ENCODE measurements at regions not wholly inside any gene's neighbourhood (a gene's known extent, or its start where the extent isn't known, plus 50 kb on each side); places are given as distances from the start of the nearest gene placed in this dataset.
"Not testable (repeated sequence)": the region's sequence is repeated elsewhere in the genome, so short reads cannot be mapped to it uniquely, and the experiment has no call there.

- DNase-seq: not testable (repeated sequence)
Observed at GRCh38 chr7:142636107-142636506, 113.2 kb upstream of the PRSS1 start.

DNA sequence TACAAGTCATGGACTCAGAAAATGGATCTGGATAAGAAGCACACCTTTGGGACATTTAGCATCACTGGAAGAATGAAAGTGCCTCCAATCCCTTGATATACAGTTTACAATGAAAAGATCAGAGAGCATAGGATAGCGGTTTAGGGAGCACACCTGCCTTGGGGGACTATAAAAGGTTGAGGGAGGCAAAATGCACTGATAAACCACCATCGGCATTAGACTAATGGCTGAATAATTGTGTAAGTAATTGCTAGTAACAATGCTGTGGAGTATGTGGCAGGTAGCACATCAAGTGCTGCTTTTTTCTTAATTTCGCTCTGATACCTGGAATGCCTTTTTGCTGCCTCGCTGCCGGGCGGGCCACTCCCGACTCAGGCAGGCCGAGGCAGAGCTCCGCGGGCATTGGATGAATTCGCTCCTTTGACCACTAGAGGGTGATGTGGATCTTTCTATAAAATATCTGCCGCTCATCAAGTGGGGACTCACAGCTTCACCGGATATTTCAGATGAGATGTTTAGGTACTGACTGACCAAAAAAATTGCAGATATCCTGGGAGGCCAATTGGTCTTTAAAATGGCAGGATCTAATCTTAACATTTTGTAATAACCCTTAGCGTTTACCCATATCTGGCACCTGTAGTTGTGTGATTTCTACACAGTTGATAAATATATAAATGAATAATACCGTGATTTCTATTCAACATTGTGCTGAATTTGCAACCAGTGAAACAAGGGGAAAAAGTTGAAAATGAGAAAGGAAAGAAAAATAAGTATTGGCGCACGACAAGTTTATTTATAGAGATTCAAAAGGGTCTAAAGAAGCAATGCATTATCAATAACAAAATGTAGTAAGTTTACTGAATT, 116.8 kb upstream of the PRSS1 start:
- peak; percentile 54 for DNase-seq

- DNase-seq: no peak
Observed at GRCh38 chr7:142629588-142630260, 119.5 kb upstream of the PRSS1 start.

- no peak for DNase-seq
Observed at GRCh38 chr7:142628945-142629344, 120.3 kb upstream of the PRSS1 start.

DNA sequence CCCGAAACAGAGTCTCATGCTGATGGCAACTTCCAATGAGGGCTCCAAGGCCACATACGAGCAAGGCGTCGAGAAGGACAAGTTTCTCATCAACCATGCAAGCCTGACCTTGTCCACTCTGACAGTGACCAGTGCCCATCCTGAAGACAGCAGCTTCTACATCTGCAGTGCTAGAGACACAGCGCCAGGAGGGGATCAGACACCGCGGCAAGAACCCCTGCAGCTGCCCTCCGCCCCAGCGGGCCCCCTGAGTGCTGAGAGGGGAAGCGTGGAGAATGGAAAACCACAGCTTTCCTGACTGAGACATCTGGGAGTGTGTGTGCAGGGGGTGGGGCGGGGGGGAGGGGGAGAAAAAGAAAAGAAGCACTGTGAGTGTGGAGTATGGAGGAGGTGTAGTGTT, 122.0 kb upstream of the PRSS1 start:
- DNase-seq: not testable (repeated sequence)

DNA sequence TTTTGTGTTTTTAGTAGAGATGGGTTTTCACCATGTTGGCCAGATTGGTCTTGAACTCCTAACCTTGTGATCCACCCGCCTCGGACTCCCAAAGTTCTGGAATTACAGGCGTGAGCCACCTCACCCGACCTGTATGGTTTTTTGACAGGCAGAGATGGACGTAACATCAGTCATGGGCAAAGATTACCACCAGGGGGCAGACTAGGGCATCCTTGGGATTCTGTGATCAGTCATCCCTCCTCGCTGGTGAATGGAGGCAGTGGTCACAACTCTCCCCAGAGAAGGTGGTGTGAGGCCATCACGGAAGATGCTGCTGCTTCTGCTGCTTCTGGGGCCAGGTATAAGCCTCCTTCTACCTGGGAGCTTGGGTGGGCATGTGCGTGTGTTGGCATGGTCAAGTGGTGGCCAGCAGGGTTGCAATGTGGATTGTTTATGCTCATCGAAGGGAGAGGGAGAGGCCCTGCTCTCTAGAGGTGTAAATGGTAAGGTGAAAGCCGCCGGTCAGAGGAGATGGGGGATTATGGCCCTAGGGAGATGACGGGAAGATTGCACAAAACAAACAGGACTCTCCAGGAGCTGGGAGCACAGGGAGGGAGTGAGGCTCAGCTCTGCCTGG, 122.7 kb upstream of the PRSS1 start:
- peak; percentile 71 for DNase-seq

DNA sequence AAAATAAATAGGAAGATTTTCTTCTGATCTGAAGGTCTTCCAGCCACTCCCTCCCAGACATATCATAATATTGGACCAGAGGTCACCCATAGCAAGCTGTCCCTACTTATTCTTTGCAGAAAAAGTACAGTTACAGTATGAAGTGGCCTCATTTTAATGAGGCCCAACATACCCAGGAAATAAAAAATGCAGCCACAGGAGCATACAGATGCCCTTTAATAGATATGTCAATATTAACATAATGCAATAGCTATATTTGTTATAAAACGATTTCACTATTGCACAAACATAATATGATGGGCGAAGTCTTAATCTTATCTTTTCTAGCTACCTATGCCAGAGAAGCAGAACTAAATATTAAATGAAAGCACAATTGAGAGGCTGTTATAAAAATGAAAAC, 124.1 kb upstream of the PRSS1 start:
- not testable (repeated sequence) for DNase-seq

- DNase-seq: no peak
Observed at GRCh38 chr7:142620402-142620801, 128.9 kb upstream of the PRSS1 start.

GRCh38 chr7:142618655-142619351, 130.5 kb upstream of the PRSS1 start:
- DNase-seq: no peak

DNA sequence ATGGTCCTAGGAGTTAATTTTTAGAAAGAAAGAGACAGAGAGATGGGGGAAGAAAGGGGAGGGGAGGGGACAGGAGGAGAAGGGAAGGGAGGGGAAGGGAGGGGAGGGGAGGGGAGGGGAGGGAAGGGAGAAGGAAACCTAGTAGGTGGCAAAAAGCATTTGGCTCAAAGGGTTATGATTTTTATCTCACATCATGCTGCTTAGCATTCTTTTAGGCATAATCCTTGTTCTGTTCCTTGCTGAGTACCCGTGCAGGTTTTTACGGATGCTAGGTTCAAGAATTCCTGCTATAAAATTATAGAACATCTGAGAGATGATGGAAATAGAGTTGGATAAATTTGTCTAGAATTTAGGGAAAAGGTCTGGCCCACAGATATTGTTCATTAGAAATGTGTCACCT, 132.4 kb upstream of the PRSS1 start:
- no peak for DNase-seq

DNA sequence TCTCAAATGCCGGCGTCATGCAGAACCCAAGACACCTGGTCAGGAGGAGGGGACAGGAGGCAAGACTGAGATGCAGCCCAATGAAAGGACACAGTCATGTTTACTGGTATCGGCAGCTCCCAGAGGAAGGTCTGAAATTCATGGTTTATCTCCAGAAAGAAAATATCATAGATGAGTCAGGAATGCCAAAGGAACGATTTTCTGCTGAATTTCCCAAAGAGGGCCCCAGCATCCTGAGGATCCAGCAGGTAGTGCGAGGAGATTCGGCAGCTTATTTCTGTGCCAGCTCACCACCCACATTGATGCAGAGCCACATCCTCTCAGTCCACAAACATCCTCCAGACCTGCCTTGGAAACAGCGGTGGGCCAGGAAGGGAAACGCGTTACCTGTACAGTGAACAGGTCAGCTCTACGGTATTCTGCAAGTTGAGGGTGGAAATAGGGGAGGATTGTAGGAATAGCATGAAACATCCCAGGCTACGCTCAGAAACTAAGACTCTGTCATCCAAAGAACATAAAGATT, 133.1 kb upstream of the PRSS1 start:
- DNase-seq: no peak

DNA sequence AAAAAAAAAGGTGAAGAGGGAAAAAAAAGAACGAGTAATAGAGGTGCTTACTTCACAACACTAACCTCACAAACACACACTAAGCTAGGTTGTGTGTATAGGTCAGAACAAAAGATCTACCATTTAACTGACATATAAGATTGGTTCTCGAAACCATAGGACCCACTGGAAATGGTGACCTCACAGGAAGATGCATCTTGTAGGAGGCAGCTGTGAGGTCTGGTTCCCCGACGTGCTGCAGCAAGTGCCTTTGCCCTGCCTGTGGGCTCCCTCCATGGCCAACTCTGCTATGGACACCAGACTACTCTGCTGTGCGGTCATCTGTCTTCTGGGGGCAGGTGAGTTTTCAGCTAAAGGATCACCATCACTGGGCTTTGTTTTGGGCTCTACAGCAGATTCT, 133.8 kb upstream of the PRSS1 start:
- DNase-seq: no peak

DNA sequence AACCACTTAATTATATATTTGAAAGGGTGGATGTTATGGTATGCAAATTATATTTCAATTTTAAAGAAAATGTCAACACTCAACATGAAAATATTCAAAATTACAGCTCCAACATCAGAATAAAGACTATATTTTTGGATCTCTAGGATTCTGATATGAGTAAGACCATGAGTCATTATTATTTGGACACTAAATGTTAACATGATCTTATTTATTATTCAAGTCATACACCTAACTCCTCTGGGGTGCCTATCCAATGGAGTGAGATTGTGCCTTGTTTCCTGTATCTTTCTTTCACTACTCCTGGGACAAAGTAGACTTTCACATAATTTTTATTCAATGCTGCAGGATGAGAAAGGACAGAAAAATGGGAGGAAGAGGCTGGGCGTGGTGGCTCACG, 135.2 kb upstream of the PRSS1 start:
- DNase-seq: no peak

DNA sequence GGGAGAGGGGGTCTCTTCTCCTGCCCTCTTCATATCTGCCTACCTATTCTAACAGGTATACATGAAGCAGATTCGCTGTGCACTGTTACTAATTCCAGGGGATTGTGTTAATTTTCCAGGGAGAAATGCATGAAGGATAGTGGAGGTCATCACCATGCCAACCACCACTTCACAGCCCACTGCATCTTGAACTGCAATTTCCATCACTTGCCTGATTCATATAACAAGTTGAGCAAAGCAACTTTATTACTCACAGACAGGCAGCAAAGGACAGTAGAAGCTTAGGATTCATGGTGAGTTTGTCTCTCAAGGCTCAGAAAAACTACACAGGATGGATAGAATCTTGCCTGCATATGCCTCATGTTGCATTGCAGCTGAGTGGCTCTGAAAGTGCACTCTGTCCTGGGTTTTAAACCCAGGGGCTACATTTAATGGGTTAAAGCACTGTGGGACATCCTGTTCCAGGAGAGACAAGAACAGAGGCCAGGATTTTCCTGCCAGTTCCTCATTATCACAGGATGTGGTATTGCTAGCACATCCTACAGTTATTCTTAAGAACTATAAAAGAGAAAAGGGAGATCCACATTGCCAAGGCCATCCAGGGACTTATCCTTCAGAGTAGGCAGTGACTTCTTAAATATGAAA, 136.9 kb upstream of the PRSS1 start:
- DNase-seq: no peak

GRCh38 chr7:142611566-142612236, 137.6 kb upstream of the PRSS1 start:
- DNase-seq: no peak

GRCh38 chr7:142608630-142609428, 140.4 kb upstream of the PRSS1 start:
- DNase-seq: no peak

- DNase-seq: no peak
Observed at GRCh38 chr7:142607351-142607750, 141.9 kb upstream of the PRSS1 start.

DNA sequence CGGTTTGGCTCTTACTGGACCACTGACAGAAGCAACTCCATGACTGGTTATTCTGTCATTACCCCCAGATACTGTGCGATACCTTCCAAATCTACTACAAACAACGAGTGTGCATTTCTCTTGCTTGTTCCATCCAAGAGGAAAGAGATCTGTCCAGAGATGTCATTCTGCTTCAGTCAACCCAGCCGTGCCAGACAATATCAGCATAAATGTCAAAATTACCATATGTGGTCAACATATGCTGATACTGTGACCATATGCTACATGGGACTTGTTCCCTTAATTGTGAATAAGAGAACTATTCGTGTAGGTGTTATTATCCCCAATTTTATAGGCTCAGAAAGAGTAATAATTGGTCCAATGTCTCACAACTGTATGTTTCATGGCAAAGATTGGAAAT, 143.2 kb upstream of the PRSS1 start:
- DNase-seq: no peak

DNA sequence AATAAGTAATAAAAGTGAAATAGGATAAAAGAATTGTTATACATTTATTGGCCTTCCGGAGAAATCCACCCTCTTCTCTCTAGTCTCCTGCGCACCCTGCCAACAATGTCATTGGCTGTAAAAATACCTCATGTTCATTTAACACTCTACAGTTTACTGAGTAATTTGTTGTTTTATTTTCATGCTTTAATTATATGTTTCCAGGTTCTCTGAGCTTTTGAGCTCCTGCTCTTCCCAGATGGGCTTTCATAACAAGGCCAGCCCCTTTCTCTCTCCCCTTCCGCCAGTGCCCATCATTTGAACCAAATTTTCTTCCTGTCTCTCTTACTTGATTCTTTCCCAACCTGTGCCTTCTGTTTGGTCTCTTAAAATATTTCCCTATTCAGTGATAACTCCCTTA, 144.6 kb upstream of the PRSS1 start:
- DNase-seq: no peak

DNA sequence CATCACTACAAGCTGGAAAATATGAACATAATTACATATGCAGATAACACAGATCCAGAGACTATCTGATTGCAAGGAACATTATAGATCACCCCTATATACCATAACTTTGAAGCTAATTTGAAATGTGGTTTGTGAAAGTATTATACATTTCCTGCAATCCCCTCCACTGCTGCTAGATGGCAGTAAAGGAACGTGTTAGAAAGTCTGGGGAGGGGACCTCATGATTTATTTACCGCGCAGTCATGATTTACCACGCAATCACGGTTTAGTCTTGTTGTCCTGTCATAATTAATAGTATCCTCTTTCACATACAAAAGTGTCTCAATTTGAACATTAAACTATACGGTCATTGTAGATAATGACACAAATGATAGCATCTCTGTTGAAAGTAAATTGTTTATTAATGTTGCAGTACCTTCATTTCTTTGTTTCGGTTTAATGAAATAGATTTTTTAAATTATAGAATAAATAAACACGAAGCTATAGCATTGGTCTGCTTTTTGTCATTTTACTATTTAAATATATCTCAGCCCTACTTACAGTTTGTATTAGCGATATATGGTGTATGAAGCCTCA, 145.3 kb upstream of the PRSS1 start:
- DNase-seq: peak; percentile 48

- DNase-seq: no peak
Observed at GRCh38 chr7:142602756-142603155, 146.5 kb upstream of the PRSS1 start.
